HG03571 (cell line): ENCODE measurements at regions not wholly inside any gene's neighbourhood (a gene's known extent, or its start where the extent isn't known, plus 50 kb on each side); places are given as distances from the start of the nearest gene placed in this dataset.

Experiments used
- ATAC-seq: cut with Tn5 transposase; IDR thresholded peaks from one replicate; pipeline ENCODE4 v1.9.1; 2021; ENCODE audit not compliant: unreplicated experiment

- ATAC-seq, result no peak
Measured at GRCh38 chr10:130368761-130369560, 232.8 kb downstream of the GLRX3 start.

GRCh38 chr10:130369645-130370381 is 233.6 kb downstream of the GLRX3 start:
- no peak for ATAC-seq

- ATAC-seq, result no peak
Measured at GRCh38 chr10:130370721-130371120, 234.5 kb downstream of the GLRX3 start.

GRCh38 chr10:130371156-130371555 is 235.0 kb downstream of the GLRX3 start:
- no peak for ATAC-seq

- no peak for ATAC-seq
Measured at GRCh38 chr10:130371666-130372065, 235.5 kb downstream of the GLRX3 start.

- no peak for ATAC-seq
Measured at GRCh38 chr10:130372222-130372621, 236.0 kb downstream of the GLRX3 start.

- ATAC-seq, result no peak
Measured at GRCh38 chr10:130372866-130373265, 236.7 kb downstream of the GLRX3 start.

- no peak for ATAC-seq
Measured at GRCh38 chr10:130377986-130378540, 241.9 kb downstream of the GLRX3 start.

- no peak for ATAC-seq
Measured at GRCh38 chr10:130378556-130379400, 242.6 kb downstream of the GLRX3 start.

- no peak for ATAC-seq
Measured at GRCh38 chr10:130380056-130380455, 243.9 kb downstream of the GLRX3 start.

GRCh38 chr10:130382031-130382430 is 245.8 kb downstream of the GLRX3 start:
- ATAC-seq, result no peak

- no peak for ATAC-seq
Measured at GRCh38 chr10:130387936-130388580, 251.9 kb downstream of the GLRX3 start.

- no peak for ATAC-seq
Measured at GRCh38 chr10:130388746-130389145, 252.6 kb downstream of the GLRX3 start.

GRCh38 chr10:130389906-130390305 is 253.7 kb downstream of the GLRX3 start:
- ATAC-seq, result no peak

- ATAC-seq, result no peak
Measured at GRCh38 chr10:130392031-130392430, 255.8 kb downstream of the GLRX3 start.

GRCh38 chr10:130393342-130393741 is 257.2 kb downstream of the GLRX3 start:
- no peak for ATAC-seq

- no peak for ATAC-seq
Measured at GRCh38 chr10:130394832-130395231, 258.6 kb downstream of the GLRX3 start.

GRCh38 chr10:130395248-130395936 is 259.2 kb downstream of the GLRX3 start:
- no peak for ATAC-seq

GRCh38 chr10:130396044-130396443 is 259.9 kb downstream of the GLRX3 start:
- no peak for ATAC-seq
